GM18507 (cell line): ENCODE measurements at regions not wholly inside any gene's neighbourhood (a gene's known extent, or its start where the extent isn't known, plus 50 kb on each side); places are given as distances from the start of the nearest gene placed in this dataset.

Experiments used
- DNase-seq: peaks from one replicate; pipeline ENCODE4 v3.0.0; 2011; ENCODE audit warnings: low read depth; ENCODE audit not compliant: insufficient read length; ENCODE audit errors: extremely low spot score
- FAIRE-seq: peaks from 2 replicates; lab custom pipeline; 2011; peaks lifted over from hg19 to GRCh38; lab: Jason Lieb, UNC

DNA sequence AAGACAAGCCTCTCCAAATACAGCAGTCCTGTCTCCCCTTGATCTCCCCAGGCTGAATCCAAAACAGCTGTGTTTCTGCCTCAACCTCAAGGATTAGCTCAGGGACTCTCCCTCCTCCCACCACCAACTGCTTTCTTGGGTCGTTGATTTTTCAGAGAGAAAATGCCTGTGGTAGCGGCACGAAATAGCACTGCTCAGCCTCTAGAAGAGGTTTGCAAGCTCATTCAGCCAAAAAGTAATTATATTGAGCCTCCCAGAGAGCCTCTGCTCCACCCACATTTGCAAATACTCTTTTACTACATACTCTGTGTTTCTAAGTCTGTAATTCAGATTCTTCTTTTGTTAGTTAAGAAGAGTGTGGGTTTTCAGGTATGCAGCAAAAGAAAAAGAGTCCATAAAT, 396.4 kb upstream of the TNP1 start:
- FAIRE-seq = no peak
- DNase-seq = no peak

DNA sequence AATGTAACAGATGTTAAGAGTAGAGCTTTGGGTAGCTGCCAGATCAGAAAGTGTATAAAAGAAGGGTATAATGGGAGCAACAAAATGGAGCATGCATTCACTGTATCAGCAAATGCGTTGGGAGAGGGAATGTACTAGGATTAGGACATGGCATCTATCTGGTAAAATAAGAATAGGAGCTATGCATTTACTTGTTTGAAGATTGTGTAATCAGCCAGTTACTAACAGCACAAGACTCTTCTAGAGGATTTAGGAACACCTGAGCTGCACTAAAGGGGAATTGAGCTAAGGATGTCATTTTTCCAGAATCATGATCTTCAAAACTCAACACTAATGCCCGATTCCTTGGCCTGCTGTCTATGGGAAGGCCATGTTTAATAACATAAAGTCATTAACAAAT, 394.2 kb upstream of the TNP1 start:
- DNase-seq (no peak), FAIRE-seq (no peak)

DNA sequence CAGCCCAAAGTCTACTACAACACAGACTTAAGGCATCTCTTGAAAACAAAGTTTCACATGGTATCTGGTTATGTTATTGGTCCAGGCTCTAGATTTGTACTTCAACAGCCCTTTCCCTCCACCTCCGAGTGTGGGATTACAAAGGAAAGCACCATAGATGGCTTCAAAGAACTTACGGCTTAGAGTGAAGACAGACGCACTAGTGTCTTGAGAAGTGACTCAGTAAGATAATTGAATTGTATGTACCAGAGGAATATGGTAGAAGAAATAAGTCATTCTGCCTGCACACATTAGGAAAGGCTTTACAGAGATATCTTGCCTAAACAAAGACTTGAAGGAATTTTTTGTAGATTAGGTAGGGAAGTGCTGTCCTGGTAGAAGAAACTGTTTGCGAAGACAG, 392.3 kb upstream of the TNP1 start:
- no peak for FAIRE-seq
- no peak for DNase-seq

DNA sequence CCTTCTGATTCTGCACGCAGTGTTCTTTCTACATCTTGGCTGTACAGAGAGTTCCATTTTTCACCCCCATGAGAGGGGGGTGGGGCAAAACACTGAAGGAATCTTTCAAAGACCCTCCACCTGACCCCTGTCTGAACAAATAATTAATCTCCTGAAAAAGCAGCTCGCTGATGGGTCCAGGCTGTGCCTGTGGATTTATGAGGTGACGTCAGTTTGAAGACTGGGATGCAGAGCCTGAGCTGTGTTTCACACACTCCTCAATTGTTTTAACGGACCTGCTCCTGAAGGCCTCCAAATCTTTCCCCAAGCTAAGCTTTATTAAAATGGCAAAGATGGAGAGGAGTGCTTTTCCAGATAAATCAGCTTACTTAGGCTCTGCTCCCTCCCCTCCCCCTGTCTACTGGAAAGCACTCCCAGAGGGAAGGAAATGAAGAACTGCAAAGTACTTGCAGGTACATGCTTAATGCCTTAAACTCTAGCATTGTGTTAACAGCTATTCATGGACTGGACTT, 390.2 kb upstream of the TNP1 start:
- DNase-seq (no peak), FAIRE-seq (no peak)

DNA sequence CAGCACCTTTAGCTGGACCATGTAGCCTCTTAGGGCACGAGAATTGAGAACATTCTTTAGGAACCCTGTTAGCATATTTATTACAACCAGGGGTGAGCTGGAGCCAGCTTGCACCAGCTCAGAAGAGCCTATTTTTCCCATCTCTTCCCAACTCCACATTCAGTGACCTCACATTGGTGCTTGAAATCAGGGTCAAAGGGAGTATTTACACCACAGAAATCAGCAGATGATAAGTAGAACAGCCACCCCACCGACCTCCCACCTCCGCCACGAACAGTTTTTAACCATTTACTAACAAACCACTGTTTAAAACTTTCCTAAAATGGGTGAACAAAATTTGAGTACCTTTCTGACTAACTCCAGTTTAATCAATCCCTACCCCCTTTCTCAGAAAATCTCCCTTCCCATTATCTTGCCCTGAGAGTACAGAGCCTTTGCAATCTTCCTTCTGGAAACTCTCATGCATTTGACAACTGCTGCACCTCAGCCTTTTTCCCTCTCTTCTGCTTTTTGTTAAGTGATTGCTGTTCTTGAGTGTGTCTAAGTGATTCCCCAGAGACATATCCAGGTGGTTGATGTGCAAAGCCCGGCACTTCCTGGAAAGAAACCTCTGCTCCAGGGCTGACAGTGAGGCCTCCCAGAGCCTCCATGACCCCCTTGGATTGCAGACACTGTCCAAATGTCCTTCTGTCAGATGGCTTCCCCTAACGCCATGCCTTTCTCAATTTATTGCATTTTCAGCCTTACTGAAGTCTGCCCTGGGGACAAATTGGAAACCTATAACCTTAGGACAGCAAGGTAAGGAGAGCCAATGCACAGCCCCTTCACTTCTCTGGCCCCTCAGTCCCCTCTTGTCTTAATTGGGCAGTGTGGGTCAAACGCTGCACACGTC, 389.5 kb upstream of the TNP1 start:
- FAIRE-seq (no peak), DNase-seq (no peak)

DNA sequence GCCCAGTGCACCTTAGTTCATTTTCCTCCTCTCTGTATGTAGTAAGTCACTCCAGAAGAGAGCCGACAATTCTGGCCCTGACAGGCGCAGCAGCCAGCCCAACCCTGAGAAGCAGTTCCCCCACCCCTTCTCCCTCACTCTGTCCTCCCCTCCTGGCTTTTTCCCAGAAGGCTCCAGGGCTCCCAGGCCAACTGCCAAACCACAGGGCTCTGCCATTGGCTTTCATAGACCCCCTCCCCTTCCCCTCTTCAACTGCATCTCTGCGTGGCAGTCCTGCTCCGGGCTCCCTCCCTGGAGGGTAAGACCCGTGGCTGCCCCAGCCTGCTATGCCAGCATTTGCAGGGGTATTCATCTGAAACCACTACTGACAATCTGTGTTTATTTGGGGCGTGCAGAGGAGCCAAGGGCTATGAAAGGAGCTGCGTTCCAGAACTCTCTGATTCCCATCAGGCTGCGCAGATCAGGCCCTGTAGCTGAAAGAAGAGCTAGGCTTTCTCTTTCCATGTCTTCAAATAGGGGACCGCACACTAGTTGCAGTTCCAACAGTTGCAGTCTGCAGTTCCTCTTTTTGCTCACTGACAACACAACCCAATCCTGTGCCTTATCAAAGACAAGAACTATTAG, 388.6 kb upstream of the TNP1 start:
- peak; percentile 83 for FAIRE-seq
- peak; percentile 20 for DNase-seq

DNA sequence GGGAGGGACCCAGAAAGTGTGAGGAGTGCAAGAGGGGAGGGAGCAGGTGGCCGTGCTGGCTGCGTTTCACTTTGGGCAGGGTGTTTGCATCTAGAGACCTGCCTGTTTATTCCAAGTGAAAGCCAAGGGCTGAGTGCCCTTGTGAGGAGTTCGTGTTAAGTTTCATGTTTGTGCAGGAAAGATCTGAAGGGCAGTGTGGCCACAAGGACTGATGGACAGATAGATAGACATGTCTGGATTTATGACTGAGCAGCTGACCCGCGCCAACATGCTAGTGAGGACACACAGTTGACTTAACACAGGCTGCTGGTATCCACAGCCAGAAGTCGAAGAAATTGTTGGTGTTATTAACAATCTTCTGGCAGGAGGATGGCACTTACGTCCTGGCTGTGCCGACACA, 387.6 kb upstream of the TNP1 start:
- FAIRE-seq (no peak), DNase-seq (no peak)

DNA sequence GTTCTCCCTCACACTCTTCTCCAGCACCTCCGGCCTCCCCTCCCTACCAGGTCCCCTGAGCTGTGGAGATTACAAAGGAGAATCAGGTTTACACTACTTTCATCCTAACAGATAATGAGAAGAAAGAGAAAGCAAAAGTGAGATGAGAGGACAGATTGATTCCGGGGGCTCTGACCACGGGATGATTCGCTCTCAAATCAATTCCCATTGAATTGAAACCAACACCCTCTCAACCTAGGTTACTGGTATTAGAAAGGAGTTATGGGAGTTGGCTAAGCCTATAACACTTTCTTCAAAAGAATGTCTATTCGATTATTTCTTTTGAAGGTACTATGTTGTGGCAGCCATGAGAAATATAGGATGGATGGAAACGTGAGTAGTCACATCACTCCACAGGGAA, 386.2 kb upstream of the TNP1 start:
- no peak for DNase-seq
- FAIRE-seq = no peak

DNA sequence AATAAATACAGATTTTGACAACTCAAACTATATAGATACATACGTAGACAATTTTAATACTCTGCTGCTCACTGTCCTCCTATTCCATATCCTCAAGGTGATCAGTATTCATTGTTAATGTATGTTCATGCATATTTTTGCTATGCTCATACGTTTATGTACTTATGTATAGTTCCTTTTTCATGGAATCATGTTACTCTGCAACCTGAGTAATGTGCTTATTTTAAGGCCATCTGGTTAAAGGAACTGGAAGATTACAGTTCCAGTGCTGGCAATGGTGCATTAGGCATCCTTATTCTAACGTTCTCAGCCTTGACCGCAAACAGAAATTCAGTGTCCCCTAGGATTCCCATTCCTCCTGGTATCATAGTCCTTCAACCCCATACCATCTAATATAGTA, 385.0 kb upstream of the TNP1 start:
- no peak for FAIRE-seq
- DNase-seq = no peak

DNA sequence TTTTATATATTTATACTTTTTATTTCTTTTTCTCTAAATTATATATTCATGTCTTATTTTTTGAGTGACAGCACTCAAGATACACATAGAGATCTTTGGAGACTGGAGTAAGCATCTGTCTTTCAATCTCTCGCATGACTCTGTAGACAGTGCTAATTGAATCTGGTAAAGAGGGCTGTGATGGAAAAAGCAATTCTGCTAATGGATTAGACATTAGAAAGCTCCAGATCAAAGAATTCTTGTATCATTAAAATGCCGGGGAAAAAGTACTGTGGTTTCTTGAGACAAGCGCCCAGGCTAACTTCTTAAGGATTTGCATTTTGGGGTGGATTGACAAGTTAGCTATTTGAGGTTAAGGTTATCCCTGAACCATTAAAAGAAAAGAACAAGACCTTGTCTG, 383.1 kb upstream of the TNP1 start:
- DNase-seq = no peak
- no peak for FAIRE-seq

DNA sequence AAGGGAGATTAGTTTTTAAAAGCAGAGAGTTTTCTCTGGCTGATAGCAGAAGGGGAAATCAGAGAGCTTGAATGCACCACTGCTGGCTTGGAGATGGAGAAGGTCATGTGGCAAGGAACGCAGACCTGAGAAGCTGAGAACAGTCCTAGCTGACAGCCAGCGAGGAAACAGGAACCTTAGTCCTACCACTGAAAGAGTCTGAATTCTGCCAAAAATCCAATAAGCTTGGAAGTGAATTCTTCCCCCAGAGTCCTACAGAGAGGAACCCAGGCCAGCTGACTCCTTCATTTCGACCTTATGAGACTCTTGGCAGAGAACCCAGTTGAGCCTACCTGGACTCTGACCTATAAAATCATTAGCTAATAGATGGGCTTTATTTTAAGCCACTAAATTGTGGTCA, 371.9 kb upstream of the TNP1 start:
- DNase-seq = no peak
- no peak for FAIRE-seq

DNA sequence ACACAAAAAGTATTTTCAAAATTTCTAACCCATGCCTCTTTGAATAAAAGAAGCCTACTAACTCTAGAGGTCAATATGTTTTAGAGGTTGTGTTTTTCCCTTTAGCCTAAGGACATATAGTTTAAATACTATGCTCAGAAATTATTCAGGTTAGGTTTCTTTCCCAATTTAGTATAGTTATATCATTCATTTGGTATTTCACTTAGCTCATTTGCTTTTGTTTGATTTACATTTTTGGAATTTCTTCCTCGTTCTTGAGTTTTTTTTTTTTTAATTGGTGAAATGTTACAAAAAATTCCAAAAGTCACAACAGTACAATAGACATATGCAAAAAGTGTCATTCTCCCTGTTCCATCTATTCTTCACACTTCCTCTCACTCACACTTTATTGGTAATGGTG, 371.3 kb upstream of the TNP1 start:
- FAIRE-seq (no peak), DNase-seq (no peak)

DNA sequence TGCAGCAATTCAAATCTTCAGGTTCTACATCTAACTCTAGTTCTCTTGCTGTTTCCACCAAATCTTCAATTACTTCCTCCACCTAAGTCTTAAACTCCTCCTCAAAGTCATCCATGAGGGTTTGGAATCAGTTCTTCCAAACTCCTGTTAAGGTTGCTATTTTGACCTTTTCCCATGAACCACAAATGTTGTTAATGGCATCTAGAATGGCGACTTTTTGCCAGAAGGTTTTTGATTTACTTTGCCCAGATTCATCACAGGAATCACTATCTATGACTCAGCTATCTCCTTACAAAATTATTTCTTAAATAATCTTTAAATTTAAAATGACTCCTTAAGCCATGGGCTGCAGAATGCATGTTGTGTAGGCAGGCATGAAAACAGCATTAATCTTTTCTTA, 368.9 kb upstream of the TNP1 start:
- no peak for FAIRE-seq
- DNase-seq = no peak

DNA sequence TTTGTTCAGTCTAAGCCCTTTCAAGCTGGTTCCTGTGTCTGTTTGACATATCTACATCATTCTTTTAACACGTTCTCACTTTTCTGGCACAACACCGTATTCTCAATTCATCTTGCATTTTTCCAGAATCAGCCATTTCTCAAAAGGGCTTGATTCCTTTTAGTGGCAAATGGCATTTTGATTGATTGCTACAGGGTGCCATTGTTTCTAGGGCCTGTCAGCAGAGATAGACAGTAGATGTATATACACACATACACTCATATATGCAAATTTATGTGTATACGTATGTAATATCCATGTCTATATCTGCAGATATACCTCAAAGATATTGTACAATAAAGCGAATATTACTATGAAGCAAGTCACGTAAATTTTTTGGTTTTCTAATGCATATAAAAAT, 367.9 kb upstream of the TNP1 start:
- DNase-seq = no peak
- FAIRE-seq = no peak

DNA sequence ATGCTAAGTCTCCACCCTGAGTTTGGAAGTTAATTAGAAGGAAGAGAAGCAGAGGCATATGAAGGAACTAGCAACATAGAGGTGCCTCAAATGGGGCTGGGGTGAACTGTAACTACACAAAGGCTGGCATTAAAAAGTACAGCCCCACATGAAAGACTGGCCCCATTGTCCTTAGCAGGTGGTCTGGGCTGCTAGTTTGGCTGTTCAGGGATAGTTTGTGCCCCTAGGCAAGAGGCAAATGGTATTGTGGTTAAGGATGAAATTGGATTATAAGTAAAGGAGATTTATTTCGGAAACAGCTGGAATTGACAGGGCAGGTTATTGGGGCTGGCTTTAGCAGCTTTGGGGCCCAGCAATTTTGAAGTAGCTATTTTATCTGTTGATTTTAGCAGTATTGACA, 365.7 kb upstream of the TNP1 start:
- FAIRE-seq (no peak), DNase-seq (no peak)

DNA sequence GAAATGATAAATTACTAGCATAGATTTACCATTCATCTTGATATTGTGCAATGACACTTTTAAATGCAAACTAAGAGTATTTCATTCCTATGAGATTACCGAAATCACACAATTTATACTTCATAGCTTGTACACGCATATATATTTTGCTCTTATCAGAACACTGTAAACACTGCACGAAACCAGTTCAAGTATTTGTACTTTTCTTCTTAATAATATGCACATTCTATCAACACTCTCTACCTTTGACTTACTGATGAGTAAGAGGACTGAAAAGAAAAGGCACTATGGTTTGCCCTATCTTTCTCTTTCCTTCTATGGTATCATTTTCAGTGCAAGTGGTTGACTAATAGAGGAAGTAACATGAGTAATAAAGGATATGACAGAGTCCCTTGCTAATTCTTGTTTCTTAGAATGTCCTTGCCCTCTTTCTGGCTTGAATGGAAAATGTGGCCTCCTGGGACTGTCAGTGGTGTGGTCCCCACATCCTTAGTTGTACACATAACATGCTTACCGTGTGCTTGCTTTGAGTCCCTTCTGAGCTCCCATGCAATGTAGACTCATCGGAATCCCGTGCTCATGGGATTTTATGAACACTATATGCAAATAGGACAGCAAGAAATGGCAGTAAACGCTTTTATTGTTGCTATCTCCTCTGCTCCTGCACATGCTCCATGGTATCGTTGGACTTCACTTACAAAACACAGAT, 363.5 kb upstream of the TNP1 start:
- DNase-seq = peak; percentile 52
- peak; percentile 99 for FAIRE-seq

DNA sequence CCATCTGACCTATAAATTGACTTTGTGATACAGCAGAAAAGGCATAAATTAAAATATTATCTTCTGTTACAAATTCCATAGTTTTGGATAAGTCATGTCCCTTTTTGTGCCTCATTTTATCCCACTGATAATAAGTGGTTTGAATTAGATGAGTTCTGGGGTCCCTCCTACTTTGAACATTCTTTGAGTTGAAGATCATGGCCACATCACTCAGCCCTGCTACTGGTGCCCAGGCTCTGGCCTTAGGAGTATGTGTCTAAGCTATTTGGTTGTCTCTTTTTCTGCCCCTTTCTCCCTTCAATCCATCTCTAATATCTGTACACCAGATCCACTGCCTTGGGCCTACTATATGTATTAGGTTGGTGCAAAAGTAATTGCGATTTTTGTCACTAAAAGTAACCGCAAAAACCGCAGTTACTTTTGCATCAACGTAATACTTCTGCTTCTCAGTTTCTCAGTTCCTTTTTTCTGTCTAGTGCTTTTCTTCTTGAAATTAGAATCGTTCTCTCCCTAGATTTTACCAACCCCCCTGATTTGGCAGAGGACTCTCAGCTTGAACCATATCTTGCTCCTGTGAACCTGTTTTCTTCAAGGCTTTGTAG, 362.5 kb upstream of the TNP1 start:
- FAIRE-seq (peak; percentile 98), DNase-seq (peak; percentile 11)

DNA sequence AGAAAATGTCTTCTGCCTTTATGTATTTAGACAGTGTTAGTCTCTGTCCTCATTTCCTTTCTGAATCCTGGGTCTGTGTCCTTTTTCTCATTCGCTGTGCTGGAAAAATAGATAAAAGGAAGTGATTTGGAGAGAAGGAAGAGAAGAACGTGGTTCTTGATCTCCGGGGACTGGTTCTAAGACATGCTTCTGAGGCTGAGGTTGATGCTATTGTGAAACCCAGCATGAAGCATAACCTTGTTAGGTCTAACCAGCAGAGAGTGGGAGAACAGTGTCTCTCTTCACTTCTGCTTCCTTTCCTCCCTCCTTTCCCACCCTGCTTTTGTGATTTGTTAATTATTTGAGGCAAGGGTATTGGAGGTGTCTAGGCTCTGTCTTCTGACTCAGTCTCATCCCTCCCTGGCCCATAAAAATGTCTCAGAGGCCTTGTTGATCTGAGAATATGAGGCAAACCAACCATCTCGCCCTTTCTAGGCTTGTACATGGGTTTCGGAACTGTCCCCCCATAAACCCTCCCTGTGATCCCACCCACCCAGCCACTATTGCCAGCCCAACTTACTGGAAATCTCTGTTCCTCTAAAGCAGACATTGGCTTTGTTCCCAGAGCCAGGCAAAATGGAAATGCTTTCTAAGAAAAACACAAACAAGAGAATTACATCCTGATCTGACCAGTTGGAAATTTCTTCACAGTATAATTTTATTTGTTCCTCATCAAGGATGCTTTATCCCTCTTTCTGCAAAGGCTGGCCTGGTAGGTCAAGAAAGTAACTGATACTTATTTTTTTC, 360.6 kb upstream of the TNP1 start:
- FAIRE-seq (peak; percentile 78), DNase-seq (no peak)

DNA sequence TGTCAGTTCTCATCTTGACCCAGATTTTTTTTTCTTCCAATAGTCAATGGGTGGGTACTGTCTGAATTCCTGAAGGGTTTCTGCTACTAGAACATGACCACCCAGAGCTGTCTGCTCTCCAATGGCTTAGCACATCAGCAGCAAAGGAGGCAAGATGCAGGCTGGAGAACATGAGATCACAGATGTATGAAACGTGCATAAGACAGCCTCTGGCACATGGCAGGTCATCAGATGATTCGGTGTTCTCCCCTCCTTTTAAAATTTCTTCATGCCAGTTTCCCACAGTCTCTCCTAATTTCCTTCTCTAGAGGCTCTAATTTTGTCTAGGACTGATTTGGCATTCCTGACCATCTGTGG, 359.3 kb upstream of the TNP1 start:
- FAIRE-seq = no peak
- DNase-seq = no peak
